SK-N-SH (cell line): ENCODE measurements at regions not wholly inside any gene's neighbourhood (a gene's known extent, or its start where the extent isn't known, plus 50 kb on each side); places are given as distances from the start of the nearest gene placed in this dataset.

Experiments used
- CTCF ChIA-PET: fragments of 300-600, 350-600 bp; formaldehyde crosslinking; extraction: SDS; loops from one replicate; lab custom pipeline; 2021; lab: Yijun Ruan, JAX
- POLR2A ChIA-PET: fragments of 350-600 bp; sonication (Branson Sonifier 250); formaldehyde crosslinking; extraction: SDS; loops from one replicate; lab custom pipeline; 2020; ENCODE audit warnings: antibody characterized with exemption, inconsistent platforms; lab: Yijun Ruan, JAX
- DNase-seq: peaks from one replicate; pipeline ENCODE4 v3.0.0; 2012
- H2AFZ ChIP-seq: fragments of 200-600 bp; sonication (generic); 2 replicates; pipeline ENCODE4 v1.8.1; 2016; ENCODE audit warnings: antibody characterized with exemption, mild to moderate bottlenecking, low read depth
- H3F3A ChIP-seq: fragments of 200-600 bp; sonication (generic); replicated peaks from 2 replicates; pipeline ENCODE3; 2016; ENCODE audit warnings: antibody characterized with exemption, mild to moderate bottlenecking; ENCODE audit not compliant: insufficient read depth
- H3K27ac ChIP-seq, 2 experiments: fragments of 200-500 bp in 1 of 2; fragments of 200-600 bp in 1 of 2; sonication (Bioruptor generic) in 1 of 2; sonication (generic), shearing (Covaris generic) in 1 of 2; 2 replicates each; pipeline versions ENCODE4 v1.5.1 to v1.6.1; 2014 to 2016; ENCODE audit warnings: low read depth in 2 of 2, inconsistent platforms in 1 of 2, low read length in 1 of 2, mild to moderate bottlenecking in 1 of 2, mixed read lengths in 1 of 2
- H3K27me3 ChIP-seq: fragments of 200-600 bp; sonication (generic), shearing (Covaris generic); 2 replicates; pipeline ENCODE4 v1.6.1; 2016; ENCODE audit warnings: mixed run types; ENCODE audit not compliant: insufficient read depth
- H3K36me3 ChIP-seq, 2 experiments: fragments of 200-500 bp in 1 of 2; fragments of 200-600 bp in 1 of 2; sonication (Bioruptor generic) in 1 of 2; sonication (generic) in 1 of 2; replicated peaks in 1 of 2; 2 replicates each; pipeline versions ENCODE3 to v1.5.1; 2014 to 2016; ENCODE audit warnings: low read length in 1 of 2, mild to moderate bottlenecking in 1 of 2; ENCODE audit not compliant: insufficient read depth in 2 of 2, control insufficient read depth in 1 of 2
- H3K4me1 ChIP-seq, 2 experiments: fragments of 200-500 bp in 1 of 2; fragments of 200-600 bp in 1 of 2; sonication (Bioruptor generic) in 1 of 2; sonication (generic), shearing (Covaris generic) in 1 of 2; 2 replicates each; pipeline versions ENCODE4 v1.5.1 to v1.6.1; 2014 to 2016; ENCODE audit warnings: low read depth in 1 of 2, low read length in 1 of 2, mixed run types in 1 of 2; ENCODE audit not compliant: insufficient read depth in 2 of 2, control insufficient read depth in 1 of 2
- H3K4me2 ChIP-seq: fragments of 200-600 bp; sonication (generic), shearing (Covaris generic); 2 replicates; pipeline ENCODE4 v1.6.1; 2017; ENCODE audit warnings: mixed run types
- H3K4me3 ChIP-seq, 2 experiments: fragments of 200-500 bp in 1 of 2; fragments of 200-600 bp in 1 of 2; sonication (Bioruptor generic) in 1 of 2; sonication (generic), shearing (Covaris generic) in 1 of 2; 2 replicates each; pipeline versions ENCODE4 v1.5.1 to v1.8.1; 2014 to 2016; ENCODE audit warnings: low read depth in 2 of 2, inconsistent platforms in 1 of 2, low read length in 1 of 2, mild to moderate bottlenecking in 1 of 2, mixed read lengths in 1 of 2, moderate library complexity in 1 of 2
- H3K79me2 ChIP-seq: fragments of 200-600 bp; sonication (generic); 2 replicates; pipeline ENCODE4 v1.8.1; 2017; ENCODE audit warnings: mild to moderate bottlenecking; ENCODE audit not compliant: insufficient read depth
- H3K9ac ChIP-seq: fragments of 200-600 bp; sonication (generic); 2 replicates; pipeline ENCODE4 v1.6.1; 2017; ENCODE audit warnings: mixed run types
- H3K9me2 ChIP-seq: fragments of 200-600 bp; sonication (generic); 2 replicates; pipeline ENCODE4 v1.6.1; 2017; ENCODE audit warnings: mixed run types
- H3K9me3 ChIP-seq: fragments of 200-600 bp; sonication (generic); 2 replicates; pipeline ENCODE4 v1.6.1; 2017; ENCODE audit warnings: mixed run types, mild to moderate bottlenecking, moderate library complexity
- H4K20me1 ChIP-seq: fragments of 200-600 bp; sonication (generic); 2 replicates; pipeline ENCODE4 v1.6.1; 2017; ENCODE audit warnings: mild to moderate bottlenecking, mixed run types; ENCODE audit not compliant: insufficient read depth
- CHD2 ChIP-seq: fragments of 150-350 bp; IDR thresholded peaks from 2 replicates; pipeline ENCODE4 v1.6.1; 2018; ENCODE audit warnings: low read length; ENCODE audit not compliant: partially characterized antibody
- EP300 ChIP-seq, 2 experiments: IDR thresholded peaks; 2 replicates each; pipeline versions ENCODE4 v1.4.0 to v1.6.1; 2012; ENCODE audit warnings: borderline replicate concordance in 1 of 2, low read depth in 1 of 2, low read length in 1 of 2
- FOXJ3 ChIP-seq: sonication (generic); formaldehyde crosslinking; IDR thresholded peaks from 2 replicates; pipeline ENCODE4 v1.5.1; 2020; ENCODE audit warnings: mild to moderate bottlenecking, missing genetic modification reagents
- FOXM1 ChIP-seq: IDR thresholded peaks from 2 replicates; pipeline ENCODE4 v1.4.0; 2012; ENCODE audit warnings: low read depth, mild to moderate bottlenecking
- JUND ChIP-seq: IDR thresholded peaks from 2 replicates; pipeline ENCODE4 v1.4.0; 2012
- POLR2AphosphoS5 ChIP-seq: IDR thresholded peaks from 2 replicates; pipeline ENCODE4 v1.6.1; 2012; ENCODE audit warnings: low read depth, low read length
- RFX5 ChIP-seq: IDR thresholded peaks from 2 replicates; pipeline ENCODE4 v1.6.1; 2012; ENCODE audit warnings: mild to moderate bottlenecking, improper control_type of control experiment, low read length
- RXRA ChIP-seq: IDR thresholded peaks from 2 replicates; pipeline ENCODE4 v1.4.0; 2012; ENCODE audit warnings: low read depth, mild to moderate bottlenecking, borderline replicate concordance
- SMC3 ChIP-seq: IDR thresholded peaks from 2 replicates; pipeline ENCODE4 v1.6.1; 2012; ENCODE audit warnings: low read depth, low read length, improper control_type of control experiment
- TEAD4 ChIP-seq: IDR thresholded peaks from 2 replicates; pipeline ENCODE4 v1.4.0; 2012; ENCODE audit warnings: mild to moderate bottlenecking, borderline replicate concordance; ENCODE audit not compliant: insufficient read depth
- WGBS: methylation state at CpG from one replicate; pipeline ENCODE4 v1.1.6; 2017; ENCODE audit warnings: low lambda C conversion rate; 5-methylcytosine and 5-hydroxymethylcytosine counted together
- TF ChIP-seq, protein P1 (sequence below): fragments of 150-350 bp; IDR thresholded peaks from 2 replicates; pipeline ENCODE4 v1.6.1; 2016; ENCODE audit warnings: mild to moderate bottlenecking, low read depth, low read length
- TF ChIP-seq, protein P2 (sequence below): IDR thresholded peaks from 2 replicates; pipeline ENCODE4 v1.4.0; 2012; ENCODE audit warnings: low read depth, borderline replicate concordance

DNA sequence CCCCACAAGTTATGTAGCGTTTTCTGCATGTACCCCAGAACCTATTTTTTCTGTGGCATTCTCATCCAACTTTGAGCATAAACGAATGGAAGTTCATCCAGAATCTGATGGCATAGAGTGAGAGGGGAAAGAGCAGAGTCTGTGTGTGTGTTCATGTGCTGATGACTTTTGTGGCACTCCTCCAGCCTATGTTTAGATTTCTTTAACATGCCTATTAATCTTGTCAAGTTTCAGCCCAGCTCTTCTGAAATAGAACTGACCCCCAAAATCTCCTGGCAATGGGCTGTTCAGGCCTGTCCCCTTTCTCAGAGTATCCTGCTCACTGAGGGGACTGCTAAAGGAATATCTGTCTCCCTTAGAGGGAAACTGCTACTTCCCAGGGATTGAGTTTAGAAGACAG is 56.4 kb upstream of the NEO1 start:
- H3K27me3 ChIP-seq, result no peaks in the 10 kb centered on the region; the same call in 1 of the 2 replicates
- TF ChIP-seq EP300 (IDR thresholded peaks at IDR 0.05; ENCODE audit: borderline replicate concordance in 1 of 2, low read depth in 1 of 2, low read length in 1 of 2), result no peak
- no peak for TF ChIP-seq SMC3
- no peak for TF ChIP-seq POLR2AphosphoS5
- TF ChIP-seq, protein P1, sequence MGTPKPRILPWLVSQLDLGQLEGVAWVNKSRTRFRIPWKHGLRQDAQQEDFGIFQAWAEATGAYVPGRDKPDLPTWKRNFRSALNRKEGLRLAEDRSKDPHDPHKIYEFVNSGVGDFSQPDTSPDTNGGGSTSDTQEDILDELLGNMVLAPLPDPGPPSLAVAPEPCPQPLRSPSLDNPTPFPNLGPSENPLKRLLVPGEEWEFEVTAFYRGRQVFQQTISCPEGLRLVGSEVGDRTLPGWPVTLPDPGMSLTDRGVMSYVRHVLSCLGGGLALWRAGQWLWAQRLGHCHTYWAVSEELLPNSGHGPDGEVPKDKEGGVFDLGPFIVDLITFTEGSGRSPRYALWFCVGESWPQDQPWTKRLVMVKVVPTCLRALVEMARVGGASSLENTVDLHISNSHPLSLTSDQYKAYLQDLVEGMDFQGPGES, result no peak
- TF ChIP-seq TEAD4, result no peak
- no peak for TF ChIP-seq JUND
- TF ChIP-seq, protein P2, sequence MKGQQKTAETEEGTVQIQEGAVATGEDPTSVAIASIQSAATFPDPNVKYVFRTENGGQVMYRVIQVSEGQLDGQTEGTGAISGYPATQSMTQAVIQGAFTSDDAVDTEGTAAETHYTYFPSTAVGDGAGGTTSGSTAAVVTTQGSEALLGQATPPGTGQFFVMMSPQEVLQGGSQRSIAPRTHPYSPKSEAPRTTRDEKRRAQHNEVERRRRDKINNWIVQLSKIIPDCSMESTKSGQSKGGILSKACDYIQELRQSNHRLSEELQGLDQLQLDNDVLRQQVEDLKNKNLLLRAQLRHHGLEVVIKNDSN, result no peak
- no peak for TF ChIP-seq CHD2
- no peak for TF ChIP-seq FOXJ3 (CRISPR knock-in tag)
- no peak for TF ChIP-seq RFX5
- TF ChIP-seq, all 33 proteins: peak for 0
- no peak overlapping the region for H3K4me2 ChIP-seq
- H3K9ac ChIP-seq, result no peak overlapping the region
- H3K27ac ChIP-seq, result no peak overlapping the region
- ChIA-PET POLR2A (no interaction called here), CTCF (no interaction called here)
- H3K79me2 ChIP-seq, result no peaks in the 10 kb centered on the region
- no peak overlapping the region for H3K4me3 ChIP-seq
- H3K4me1 ChIP-seq, result 0 out of 4 replicates have a peak, but pooled peaks cover 0 to 5% of the 10 kb centered on the region in 2 experiments
- no peaks in the 10 kb centered on the region for H3K36me3 ChIP-seq
- H3K9me3 ChIP-seq, result no peaks in the 10 kb centered on the region
- 43% methylated on average over 2 of the region's 2 CpGs for WGBS
- no peak overlapping the region for H2AFZ ChIP-seq
- no peaks in the 10 kb centered on the region for H4K20me1 ChIP-seq
- H3K9me2 ChIP-seq, result no peaks in the 10 kb centered on the region
- no peak for DNase-seq
- peaks cover 5% of the 10 kb centered on the region for H3F3A ChIP-seq

DNA sequence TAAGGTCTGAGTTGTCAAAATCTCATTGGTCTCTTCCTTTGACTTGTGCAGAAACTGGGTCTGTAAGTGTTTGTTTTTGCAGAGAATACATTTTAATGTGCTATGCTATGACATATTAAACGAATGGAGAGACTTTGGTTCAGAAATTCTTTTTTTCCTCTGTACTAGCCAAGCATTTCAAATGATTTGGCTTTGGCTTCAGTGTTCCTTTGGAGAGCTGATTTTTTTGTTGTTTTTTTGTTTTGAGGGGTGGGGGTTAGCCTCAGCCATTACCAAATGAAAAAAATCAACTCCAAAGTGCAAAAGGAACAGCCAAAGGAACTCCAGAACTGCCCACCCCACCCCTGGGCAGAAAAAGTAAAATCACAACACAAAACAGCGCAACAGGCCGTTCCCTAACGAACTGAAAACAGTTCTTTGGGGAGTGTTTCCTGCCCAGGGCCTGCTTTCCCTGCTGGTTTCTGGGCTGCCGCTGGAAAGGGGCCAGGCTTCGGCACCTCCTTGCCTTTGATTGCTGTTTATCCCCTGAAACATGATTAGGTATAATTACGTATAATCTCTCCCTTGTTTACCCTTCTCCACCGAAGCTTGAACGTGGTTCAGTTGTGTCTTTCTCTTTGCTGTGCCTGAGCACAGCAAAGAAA is 57.6 kb upstream of the NEO1 start:
- POLR2A ChIA-PET, result no interaction called here
- H3K4me2 ChIP-seq, result no peak overlapping the region

More for the DNA sequence above, 57.6 kb upstream of the NEO1 start:
- H3K36me3 ChIP-seq, result no peaks in the 10 kb centered on the region
- no peak overlapping the region for H3K9ac ChIP-seq
- no peaks in the 10 kb centered on the region; the same call in 1 of the 2 replicates for H3K27me3 ChIP-seq
- H3K9me3 ChIP-seq, result no peaks in the 10 kb centered on the region
- CTCF ChIA-PET, result no interaction called here
- H3K27ac ChIP-seq, result no peak overlapping the region
- H3K9me2 ChIP-seq, result no peaks in the 10 kb centered on the region
- no peak for DNase-seq
- TF ChIP-seq RXRA, result no peak
- no peak for TF ChIP-seq FOXM1
- TF ChIP-seq, all 33 proteins: peak for 0
- H4K20me1 ChIP-seq, result no peaks in the 10 kb centered on the region
- 69% methylated on average over 9 of the region's 9 CpGs for WGBS
- H3K79me2 ChIP-seq, result no peaks in the 10 kb centered on the region
- H3F3A ChIP-seq, result peaks cover 5% of the 10 kb centered on the region
- no peak overlapping the region for H3K4me3 ChIP-seq
- no peak overlapping the region for H2AFZ ChIP-seq
- H3K4me1 ChIP-seq, result 0 out of 4 replicates have a peak, but pooled peaks cover 0 to 9% of the 10 kb centered on the region in 2 experiments
